ENCODE measurements at regions not wholly inside any gene's neighbourhood (a gene's known extent, or its start where the extent isn't known, plus 50 kb on each side); places are given as distances from the start of the nearest gene placed in this dataset.
"Not testable (repeated sequence)": the region's sequence is repeated elsewhere in the genome, so short reads cannot be mapped to it uniquely, and the experiment has no call there.

DNA sequence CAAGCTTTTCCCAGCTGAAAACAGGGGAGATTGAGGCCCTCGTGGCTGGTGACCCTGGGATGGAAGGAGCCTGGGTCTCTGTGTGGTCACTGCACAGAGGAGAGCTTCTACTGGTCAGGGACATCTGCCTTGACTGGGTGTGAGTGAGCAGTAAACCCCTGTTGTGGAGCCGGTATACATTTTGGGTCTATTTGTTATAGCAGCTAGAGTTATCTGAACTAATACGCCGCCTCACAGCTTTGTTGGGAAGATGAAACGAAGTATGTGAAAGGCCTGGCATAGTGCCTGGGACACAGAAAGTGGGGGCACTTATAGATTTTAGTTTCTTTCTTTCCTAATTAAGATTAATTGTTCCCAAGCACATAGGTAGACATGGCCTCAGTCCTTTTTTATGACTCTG, 72.2 kb upstream of the HPCAL1 start:
- peaks cover 0 to 3% of the 10 kb centered on the region in 2 experiments for H3K4me1 ChIP-seq (ENCODE audit: control insufficient read depth in 1 of 2, extremely low read depth in 1 of 2, insufficient read depth in 2 of 2, low read length in 2 of 2)
- H3K9me3 ChIP-seq = no peaks in the 10 kb centered on the region
- H3K36me3 ChIP-seq (ENCODE audit: control insufficient read depth in 2 of 2, extremely low read depth in 1 of 2, insufficient read depth in 1 of 2, low read length in 1 of 2) = no peaks in the 10 kb centered on the region
- CTCF ChIA-PET = interaction anchor here in 1 of 2 donors (0.7 kb wide), 1 partner anchor 179 kb away, joined by 3 read pairs; no protein-coding TSS in a partner anchor
- POLR2A ChIA-PET = no interaction called here
- H3K4me3 ChIP-seq (ENCODE audit: control insufficient read depth in 1 of 2, extremely low read depth in 1 of 2, low read length in 1 of 2) = no peak overlapping the region
- Mint-ChIP-seq H3K27me3 (no peaks in the 10 kb centered on the region), H3K27ac (no peak overlapping the region), H3K4me1 (peaks cover 0 to 6% (median 0%) of the 10 kb centered on the region in 3 donors), H3K9me3 (peaks cover 0 to 4% (median 0%) of the 10 kb centered on the region in 3 donors), H3K4me3 (no peak overlapping the region), H3K36me3 (no peaks in the 10 kb centered on the region)
- peaks cover 0 to 22% of the 10 kb centered on the region in 2 experiments for H3K27me3 ChIP-seq (replicated peaks in 1 of 2; ENCODE audit: control insufficient read depth in 2 of 2, extremely low read depth in 1 of 2, insufficient read depth in 2 of 2, low read length in 1 of 2)
- ATAC-seq (replicated peaks in 1 of 4) = no peak
- WGBS (ENCODE audit: insufficient coverage) = 90% methylated on average over 2 of the region's 5 CpGs
- H3K27ac ChIP-seq (ENCODE audit: low read length) = no peak overlapping the region
- DNase-seq = no peak

DNA sequence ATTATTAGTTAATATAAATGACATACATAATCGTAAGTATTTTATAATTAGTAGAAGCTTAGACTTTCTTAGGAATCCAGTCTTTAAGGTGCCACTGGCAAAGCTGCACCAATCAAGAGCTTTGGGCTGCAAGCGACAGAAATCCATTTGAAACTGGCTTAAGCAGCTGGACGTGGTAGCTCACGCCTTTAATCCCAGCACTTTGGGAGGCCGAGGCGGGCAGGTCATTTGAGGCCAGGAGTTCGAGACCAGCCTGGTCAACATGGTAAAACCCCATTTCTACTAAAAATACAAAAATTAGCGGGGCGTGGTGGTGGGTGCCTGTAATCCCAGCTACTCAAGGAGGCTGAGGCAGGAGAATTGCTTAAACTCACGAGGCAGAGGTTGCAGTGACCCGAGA, 71.8 kb upstream of the HPCAL1 start:
- ATAC-seq (replicated peaks in 1 of 4); H3K36me3 Mint-ChIP-seq; H3K27ac Mint-ChIP-seq; H3K9me3 Mint-ChIP-seq; H3K9me3 ChIP-seq; H3K27ac ChIP-seq (ENCODE audit: low read length); H3K4me1 ChIP-seq (ENCODE audit: control insufficient read depth in 1 of 2, extremely low read depth in 1 of 2, insufficient read depth in 2 of 2, low read length in 2 of 2); H3K4me3 Mint-ChIP-seq; H3K4me1 Mint-ChIP-seq; H3K4me3 ChIP-seq (ENCODE audit: control insufficient read depth in 1 of 2, extremely low read depth in 1 of 2, low read length in 1 of 2); H3K36me3 ChIP-seq (ENCODE audit: control insufficient read depth in 2 of 2, extremely low read depth in 1 of 2, insufficient read depth in 1 of 2, low read length in 1 of 2); H3K27me3 Mint-ChIP-seq; POLR2A ChIA-PET: not testable (repeated sequence)
- CTCF ChIA-PET = interaction anchor here in 1 of 2 donors (0.7 kb wide), 1 partner anchor 178 kb away, joined by 3 read pairs; no protein-coding TSS in a partner anchor
- H3K27me3 ChIP-seq (replicated peaks in 1 of 2; ENCODE audit: control insufficient read depth in 2 of 2, extremely low read depth in 1 of 2, insufficient read depth in 2 of 2, low read length in 1 of 2) = peaks cover 0 to 23% of the 10 kb centered on the region in 2 experiments
- 100% methylated on average over 3 of the region's 11 CpGs for WGBS (ENCODE audit: insufficient coverage)
- DNase-seq = peak in 1 of 35 experiments; percentile 11

DNA sequence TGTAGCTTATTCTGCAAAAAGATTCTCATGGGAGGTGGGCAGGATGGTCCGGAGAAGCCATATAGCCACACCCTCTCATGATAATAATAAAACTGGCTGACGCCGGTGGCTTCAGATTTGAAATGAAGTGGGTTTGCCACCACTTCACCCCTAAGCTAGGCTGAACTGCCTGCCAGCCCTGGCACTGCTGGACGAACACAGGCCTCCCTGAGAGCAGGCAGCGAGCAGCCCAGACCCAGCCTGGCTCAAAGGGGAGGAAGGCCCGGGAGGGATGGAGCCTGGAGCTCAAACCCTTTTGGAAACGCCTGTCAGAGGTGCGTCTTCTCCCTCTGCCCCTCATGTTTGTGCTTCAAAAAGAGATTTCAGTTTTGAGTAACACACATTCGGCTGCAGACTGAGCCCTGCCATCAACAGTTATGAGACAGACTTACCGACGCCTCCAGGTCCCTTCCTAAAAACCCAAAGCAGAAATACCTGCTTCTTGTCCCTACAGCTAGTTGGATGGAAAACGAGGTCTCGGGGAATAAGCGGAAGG, 71.1 kb upstream of the HPCAL1 start:
- no peak overlapping the region for H3K27ac Mint-ChIP-seq
- ATAC-seq (replicated peaks in 1 of 4) = no peak
- Histone ChIP-seq H3K9me3 (no peaks in the 10 kb centered on the region), H3K27me3 (replicated peaks in 1 of 2; ENCODE audit: control insufficient read depth in 2 of 2, extremely low read depth in 1 of 2, insufficient read depth in 2 of 2, low read length in 1 of 2) (peaks cover 0 to 26% of the 10 kb centered on the region in 2 experiments), H3K27ac (ENCODE audit: low read length) (no peak overlapping the region), H3K36me3 (ENCODE audit: control insufficient read depth in 2 of 2, extremely low read depth in 1 of 2, insufficient read depth in 1 of 2, low read length in 1 of 2) (no peaks in the 10 kb centered on the region), H3K4me1 (ENCODE audit: control insufficient read depth in 1 of 2, extremely low read depth in 1 of 2, insufficient read depth in 2 of 2, low read length in 2 of 2) (peaks cover 0 to 4% of the 10 kb centered on the region in 2 experiments), H3K4me3 (ENCODE audit: control insufficient read depth in 1 of 2, extremely low read depth in 1 of 2, low read length in 1 of 2) (no peak overlapping the region)
- ChIA-PET POLR2A (interaction anchor here in 1 of 2 donors (0.5 kb wide), 1 partner anchor 33 kb away, joined by 6 read pairs; no protein-coding TSS in a partner anchor), CTCF (no interaction called here)
- H3K4me1 Mint-ChIP-seq = peaks cover 0 to 8% (median 0%) of the 10 kb centered on the region in 3 donors
- H3K27me3 Mint-ChIP-seq = no peaks in the 10 kb centered on the region
- H3K36me3 Mint-ChIP-seq = no peaks in the 10 kb centered on the region
- peaks cover 0 to 4% (median 0%) of the 10 kb centered on the region in 3 donors for H3K9me3 Mint-ChIP-seq
- H3K4me3 Mint-ChIP-seq = no peak overlapping the region
- no peak for DNase-seq
- 84% methylated on average over 8 of the region's 14 CpGs for WGBS (ENCODE audit: insufficient coverage)

DNA sequence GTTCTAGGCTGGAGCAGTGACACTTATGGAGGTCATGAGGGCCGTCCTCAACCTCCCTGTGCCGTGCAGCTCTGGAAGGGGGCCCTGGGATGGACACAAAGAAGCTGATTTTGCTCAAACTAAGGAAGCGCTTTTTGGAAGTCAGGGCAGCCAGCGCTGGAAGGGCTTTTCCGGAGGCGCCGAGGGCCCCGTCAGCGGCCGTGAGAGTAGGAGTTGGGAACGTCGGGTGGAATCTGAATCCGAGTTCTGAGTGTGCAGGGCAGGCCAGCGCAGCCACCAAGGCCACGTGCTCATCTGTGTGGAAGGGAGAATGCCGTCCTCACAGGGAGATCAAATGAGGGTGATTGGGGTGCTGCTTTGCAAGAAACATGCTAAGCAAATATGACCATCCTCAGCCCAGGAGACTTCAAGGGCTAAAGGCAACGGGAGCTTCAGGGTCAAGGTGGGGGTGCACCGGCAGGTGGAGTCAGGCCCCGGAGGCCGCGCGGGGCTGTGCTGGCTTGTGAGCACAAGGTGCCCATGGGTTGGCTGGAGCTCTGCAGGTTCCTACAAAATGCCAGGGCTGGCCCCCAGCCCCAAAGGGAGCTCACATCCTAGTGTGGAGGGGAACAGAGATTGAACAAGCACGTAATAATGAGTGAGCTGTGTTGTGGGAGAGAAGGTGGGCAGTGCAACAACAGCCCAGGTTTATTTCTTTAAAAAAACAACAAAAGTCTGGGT, 70.4 kb upstream of the HPCAL1 start:
- Histone ChIP-seq H3K4me1 (ENCODE audit: control insufficient read depth in 1 of 2, extremely low read depth in 1 of 2, insufficient read depth in 2 of 2, low read length in 2 of 2) (peaks cover 0 to 4% of the 10 kb centered on the region in 2 experiments), H3K9me3 (no peaks in the 10 kb centered on the region), H3K27ac (ENCODE audit: low read length) (no peak overlapping the region), H3K27me3 (replicated peaks in 1 of 2; ENCODE audit: control insufficient read depth in 2 of 2, extremely low read depth in 1 of 2, insufficient read depth in 2 of 2, low read length in 1 of 2) (peaks cover 0 to 26% of the 10 kb centered on the region in 2 experiments), H3K36me3 (ENCODE audit: control insufficient read depth in 2 of 2, extremely low read depth in 1 of 2, insufficient read depth in 1 of 2, low read length in 1 of 2) (no peaks in the 10 kb centered on the region), H3K4me3 (ENCODE audit: control insufficient read depth in 1 of 2, extremely low read depth in 1 of 2, low read length in 1 of 2) (no peak overlapping the region)
- Mint-ChIP-seq H3K9me3 (peaks cover 0 to 4% (median 0%) of the 10 kb centered on the region in 3 donors), H3K27ac (no peak overlapping the region), H3K4me3 (no peak overlapping the region), H3K4me1 (peaks cover 0 to 8% (median 0%) of the 10 kb centered on the region in 3 donors), H3K27me3 (no peaks in the 10 kb centered on the region), H3K36me3 (no peaks in the 10 kb centered on the region)
- ChIA-PET POLR2A (interaction anchor here in 1 of 2 donors (0.5 kb wide), 1 partner anchor 33 kb away, joined by 6 read pairs; no protein-coding TSS in a partner anchor), CTCF (no interaction called here)
- no peak for ATAC-seq (replicated peaks in 1 of 4)
- 92% methylated on average over 22 of the region's 23 CpGs for WGBS (ENCODE audit: insufficient coverage)
- DNase-seq = no peak

DNA sequence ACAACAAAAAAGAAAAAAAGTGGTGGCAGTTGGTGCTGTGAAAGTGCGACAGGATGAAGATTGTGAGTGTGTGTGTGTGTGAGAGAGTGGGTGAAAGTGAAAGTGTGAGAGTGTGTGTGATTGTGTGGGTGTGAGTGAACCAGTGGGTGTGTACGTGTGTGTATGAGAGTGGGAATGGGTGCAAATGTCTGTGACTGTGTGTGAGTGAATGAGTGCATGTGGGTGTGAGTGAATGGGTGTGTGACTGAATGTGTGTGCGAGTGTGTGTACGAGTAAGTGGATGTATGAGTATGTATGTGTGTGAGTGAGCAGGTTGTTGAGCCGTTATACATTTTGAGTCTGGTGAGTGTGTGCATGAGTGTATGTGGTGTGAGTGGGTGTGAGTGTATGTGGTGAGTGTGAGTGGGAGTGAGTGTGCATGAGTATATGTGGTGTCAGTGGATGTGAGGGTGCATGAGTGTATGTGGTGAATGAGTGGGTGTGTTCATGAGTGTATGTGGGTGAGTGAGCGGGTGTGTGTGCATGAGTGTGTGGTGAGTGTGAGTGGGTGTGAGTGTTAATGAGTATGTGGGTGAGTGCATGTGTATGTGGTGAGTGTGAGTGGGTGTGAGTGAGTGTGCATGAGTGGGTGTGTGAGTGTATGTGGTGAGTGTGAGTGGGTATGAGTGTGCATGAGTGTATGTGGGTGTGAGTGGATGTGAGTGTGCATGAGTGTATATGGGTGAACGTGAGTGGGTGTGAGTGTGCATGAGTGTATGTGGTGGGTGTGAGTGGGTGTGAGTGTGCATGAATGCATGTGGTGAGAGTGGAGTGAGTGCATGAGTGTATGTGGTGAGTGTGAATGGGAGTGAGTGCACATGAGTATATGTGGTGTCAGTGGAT, 69.3 kb upstream of the HPCAL1 start:
- H3K27me3 ChIP-seq (replicated peaks in 1 of 2; ENCODE audit: control insufficient read depth in 2 of 2, extremely low read depth in 1 of 2, insufficient read depth in 2 of 2, low read length in 1 of 2) = peaks cover 0 to 34% of the 10 kb centered on the region in 2 experiments
- no peak overlapping the region for H3K27ac ChIP-seq (ENCODE audit: low read length)
- H3K4me3 ChIP-seq (ENCODE audit: control insufficient read depth in 1 of 2, extremely low read depth in 1 of 2, low read length in 1 of 2) = no peak overlapping the region
- peaks cover 0 to 4% (median 0%) of the 10 kb centered on the region in 3 donors for H3K9me3 Mint-ChIP-seq
- peaks cover 0 to 4% of the 10 kb centered on the region in 2 experiments for H3K4me1 ChIP-seq (ENCODE audit: control insufficient read depth in 1 of 2, extremely low read depth in 1 of 2, insufficient read depth in 2 of 2, low read length in 2 of 2)
- no peaks in the 10 kb centered on the region for H3K36me3 ChIP-seq (ENCODE audit: control insufficient read depth in 2 of 2, extremely low read depth in 1 of 2, insufficient read depth in 1 of 2, low read length in 1 of 2)
- CTCF ChIA-PET = interaction anchor here (0.6 to 1.3 kb wide), 2 partner anchors 103 to 175 kb away, joined by 3 read pairs; no protein-coding TSS in a partner anchor
- WGBS (ENCODE audit: insufficient coverage) = 75% methylated on average over 7 of the region's 7 CpGs
- H3K27ac Mint-ChIP-seq = no peak overlapping the region
- H3K9me3 ChIP-seq = no peaks in the 10 kb centered on the region
- ATAC-seq (replicated peaks in 1 of 4) (no peak), DNase-seq (no peak)
- POLR2A ChIA-PET = no interaction called here
- H3K4me3 Mint-ChIP-seq = no peak overlapping the region
- H3K36me3 Mint-ChIP-seq = no peaks in the 10 kb centered on the region
- no peaks in the 10 kb centered on the region for H3K27me3 Mint-ChIP-seq
- peaks cover 0 to 8% (median 0%) of the 10 kb centered on the region in 3 donors for H3K4me1 Mint-ChIP-seq

DNA sequence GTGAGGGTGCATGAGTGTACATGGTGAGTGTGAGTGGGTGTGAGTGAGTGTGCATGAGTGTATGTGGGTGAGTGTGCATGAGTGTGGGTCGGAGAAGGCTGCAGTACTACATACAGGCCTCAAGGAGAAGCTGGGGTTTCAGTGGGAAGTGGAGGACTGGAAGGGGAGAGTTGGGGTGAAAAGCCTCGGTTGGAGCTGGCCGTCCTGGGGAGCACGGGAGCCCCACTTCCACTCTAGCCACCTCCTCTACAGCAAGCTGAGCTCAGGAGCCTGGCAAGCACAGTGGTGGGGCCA, 68.7 kb upstream of the HPCAL1 start:
- H3K36me3 ChIP-seq (ENCODE audit: control insufficient read depth in 2 of 2, extremely low read depth in 1 of 2, insufficient read depth in 1 of 2, low read length in 1 of 2) = no peaks in the 10 kb centered on the region
- ATAC-seq (replicated peaks in 1 of 4) = no peak
- H3K9me3 ChIP-seq = no peaks in the 10 kb centered on the region
- H3K4me1 Mint-ChIP-seq = peaks cover 0 to 8% (median 0%) of the 10 kb centered on the region in 3 donors
- no peak overlapping the region for H3K27ac ChIP-seq (ENCODE audit: low read length)
- CTCF ChIA-PET = interaction anchor here (0.6 to 1.3 kb wide), 2 partner anchors 104 to 175 kb away, joined by 3 read pairs; no protein-coding TSS in a partner anchor
- H3K36me3 Mint-ChIP-seq = no peaks in the 10 kb centered on the region
- POLR2A ChIA-PET = no interaction called here
- H3K27ac Mint-ChIP-seq = no peak overlapping the region
- no peak overlapping the region for H3K4me3 ChIP-seq (ENCODE audit: control insufficient read depth in 1 of 2, extremely low read depth in 1 of 2, low read length in 1 of 2)
- peaks cover 0 to 4% (median 0%) of the 10 kb centered on the region in 3 donors for H3K9me3 Mint-ChIP-seq
- H3K27me3 ChIP-seq (replicated peaks in 1 of 2; ENCODE audit: control insufficient read depth in 2 of 2, extremely low read depth in 1 of 2, insufficient read depth in 2 of 2, low read length in 1 of 2) = peaks cover 0 to 36% of the 10 kb centered on the region in 2 experiments
- H3K4me1 ChIP-seq (ENCODE audit: control insufficient read depth in 1 of 2, extremely low read depth in 1 of 2, insufficient read depth in 2 of 2, low read length in 2 of 2) = peaks cover 0 to 4% of the 10 kb centered on the region in 2 experiments
- H3K4me3 Mint-ChIP-seq = no peak overlapping the region
- no CpG with 5 or more reads among the region's 4 CpGs for WGBS (ENCODE audit: insufficient coverage)
- DNase-seq = no peak
- H3K27me3 Mint-ChIP-seq = peaks cover 0 to 2% of the 10 kb centered on the region in 2 donors

Data from T-cell (primary cell).